NK-92 treated with Interleukin-12 subunit alpha and Interleukin-12 subunit beta, amount 100 ng/mL, for 24 hours (cell line): ENCODE measurements at regions not wholly inside any gene's neighbourhood (a gene's known extent, or its start where the extent isn't known, plus 50 kb on each side); places are given as distances from the start of the nearest gene placed in this dataset.
"Not testable (repeated sequence)": the region's sequence is repeated elsewhere in the genome, so short reads cannot be mapped to it uniquely, and the experiment has no call there.

Source experiments
- DNase-seq: peaks from one replicate; lab custom pipeline; 2025; lab: John Stamatoyannopoulos, UW

DNA sequence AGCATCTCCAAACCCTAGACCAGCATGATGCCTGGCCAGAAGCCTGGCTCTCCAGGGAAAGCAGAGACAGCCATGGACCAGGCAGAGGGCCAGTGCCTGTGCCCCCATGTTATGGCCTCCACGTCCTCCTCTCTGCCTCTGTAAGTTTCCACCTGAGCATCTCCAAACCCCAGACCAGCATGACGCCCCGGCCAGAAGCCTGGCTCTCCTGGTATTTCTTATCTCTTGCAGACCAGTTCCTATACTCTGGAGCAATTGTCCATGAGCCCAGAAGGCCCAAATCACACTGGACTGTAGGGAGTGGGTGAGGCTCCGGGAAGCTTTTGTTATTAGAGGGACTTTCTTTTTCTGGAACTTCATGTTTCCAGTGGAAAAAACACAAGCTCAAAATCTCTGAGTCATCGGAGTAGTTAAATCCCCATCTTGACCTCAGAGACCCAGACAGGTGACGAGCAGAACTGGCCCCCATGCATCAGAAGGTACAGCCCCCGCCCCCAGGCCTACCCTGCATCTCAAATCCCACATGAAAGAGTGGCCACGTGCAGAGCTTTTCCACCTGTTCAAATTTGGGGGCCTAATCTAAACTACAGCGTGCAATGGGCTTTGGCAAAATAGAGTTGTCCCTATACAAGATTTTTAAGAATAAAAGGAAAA is 110.2 kb upstream of the FOXQ1 start:
- no peak for DNase-seq

DNA sequence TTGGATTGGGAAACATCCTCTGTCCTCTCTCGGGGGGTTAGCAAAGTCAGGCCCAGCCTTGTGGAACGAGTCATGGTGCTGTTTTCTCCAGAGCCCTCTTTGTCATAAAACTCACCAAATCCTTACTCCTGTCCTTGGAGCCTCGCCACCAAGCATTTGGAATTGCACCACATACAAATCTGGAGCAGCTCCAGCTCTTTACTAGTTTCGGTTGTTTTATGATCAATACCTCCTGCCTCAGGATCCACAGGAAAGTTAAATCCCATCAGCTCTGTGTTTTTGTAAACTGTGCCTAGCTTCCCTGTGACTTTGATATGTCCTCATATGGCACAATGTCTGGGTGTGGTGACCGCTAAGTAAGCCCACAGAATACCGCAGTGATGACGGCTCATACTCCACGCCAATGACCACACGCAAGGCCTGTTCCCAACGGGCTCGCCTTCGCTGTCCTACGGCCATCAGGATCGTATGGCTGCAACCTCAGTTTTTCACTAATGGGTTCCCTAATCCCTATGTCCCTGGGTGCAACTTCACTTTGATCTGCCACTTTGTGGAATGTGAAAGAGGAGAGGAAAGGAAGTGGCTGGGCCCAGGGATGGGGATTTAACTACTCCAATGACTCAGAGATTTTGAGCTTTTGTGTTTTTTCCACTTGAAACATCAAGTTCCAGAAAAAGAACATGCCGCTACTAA is 111.3 kb upstream of the FOXQ1 start:
- no peak for DNase-seq

GRCh38 chr6:1200081-1200408 is 111.9 kb upstream of the FOXQ1 start:
- no peak for DNase-seq

- DNase-seq = no peak
These were observed 114.6 kb upstream of the FOXQ1 start for GRCh38 chr6:1197309-1197708.

- no peak for DNase-seq
These were observed 120.7 kb upstream of the FOXQ1 start for GRCh38 chr6:1191141-1191630.

DNA sequence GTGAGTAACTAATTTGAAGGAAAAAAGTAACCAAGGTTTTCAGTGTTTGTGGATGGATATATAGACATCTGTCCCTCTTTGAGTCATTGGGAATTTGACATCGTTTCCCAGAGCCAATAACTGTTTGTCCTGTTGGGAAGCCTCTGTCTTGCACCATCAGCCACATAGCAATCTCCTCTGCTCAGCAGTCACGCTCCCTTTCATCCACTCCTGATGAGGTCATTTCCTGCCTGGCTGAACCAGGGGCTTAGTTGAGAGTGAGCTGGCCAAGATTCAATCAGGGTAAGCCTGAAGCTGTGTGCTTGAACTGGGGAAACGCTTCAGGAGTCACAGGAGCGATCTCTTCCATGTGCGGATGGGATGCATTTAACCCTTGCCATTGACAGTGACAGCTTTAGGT is 121.5 kb upstream of the FOXQ1 start:
- no peak for DNase-seq

DNA sequence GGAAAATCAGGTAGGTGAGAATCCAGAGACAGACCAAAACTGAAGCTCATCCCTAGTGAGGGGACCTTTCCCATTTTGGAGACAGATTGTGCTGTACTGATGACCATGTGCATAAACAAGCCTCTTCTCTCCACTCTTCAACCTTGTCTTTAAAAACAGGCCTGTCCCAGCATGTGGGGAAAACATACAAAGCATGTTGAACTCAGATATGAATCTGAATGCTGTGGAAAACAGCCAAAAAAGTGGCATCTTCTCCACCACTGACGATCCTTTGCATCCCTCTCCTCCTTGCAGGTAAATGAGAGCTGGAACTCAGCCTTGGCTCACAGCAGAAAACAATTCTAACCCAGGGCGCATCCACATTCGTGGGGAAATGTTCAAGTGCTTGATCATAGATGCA is 123.7 kb upstream of the FOXQ1 start:
- no peak for DNase-seq

DNA sequence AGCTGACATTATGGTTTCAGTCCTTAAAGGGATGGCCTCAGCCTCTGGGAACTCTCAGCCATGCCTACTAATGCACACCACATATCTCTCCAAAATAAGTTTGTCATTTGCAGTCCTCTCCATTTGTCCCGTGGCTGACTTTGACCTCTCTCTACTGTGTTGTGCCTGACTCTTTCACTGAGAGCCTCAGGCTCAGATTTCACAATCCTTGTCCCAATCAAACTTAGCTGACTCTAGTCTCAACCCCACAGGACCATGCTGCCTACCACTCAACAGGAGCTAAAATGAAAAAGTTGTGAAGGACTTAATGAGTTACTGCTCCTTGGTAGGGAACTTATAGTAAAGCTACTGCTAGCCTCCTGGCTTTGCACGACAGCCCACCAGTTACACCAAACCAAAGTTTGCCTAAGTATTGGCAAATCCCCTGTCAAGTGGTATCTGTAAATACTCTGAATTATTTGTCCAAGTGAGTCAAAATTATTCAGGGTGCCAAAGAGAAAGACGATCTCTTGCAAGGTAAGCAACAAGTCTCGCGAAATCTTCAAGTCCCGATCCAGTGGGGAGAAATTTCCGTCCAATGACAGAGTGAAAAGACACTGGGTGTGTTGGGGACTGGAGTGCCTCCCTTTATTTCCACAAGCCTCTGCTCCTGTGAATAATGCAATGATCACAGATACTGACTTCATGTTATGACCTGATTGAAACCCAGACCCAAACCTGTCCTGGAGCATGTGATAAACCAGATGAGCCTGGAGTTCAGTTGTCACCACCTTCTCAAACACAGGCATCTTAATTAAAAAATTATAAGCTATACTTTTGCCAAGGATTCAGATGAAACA is 124.4 kb upstream of the FOXQ1 start:
- no peak for DNase-seq

DNA sequence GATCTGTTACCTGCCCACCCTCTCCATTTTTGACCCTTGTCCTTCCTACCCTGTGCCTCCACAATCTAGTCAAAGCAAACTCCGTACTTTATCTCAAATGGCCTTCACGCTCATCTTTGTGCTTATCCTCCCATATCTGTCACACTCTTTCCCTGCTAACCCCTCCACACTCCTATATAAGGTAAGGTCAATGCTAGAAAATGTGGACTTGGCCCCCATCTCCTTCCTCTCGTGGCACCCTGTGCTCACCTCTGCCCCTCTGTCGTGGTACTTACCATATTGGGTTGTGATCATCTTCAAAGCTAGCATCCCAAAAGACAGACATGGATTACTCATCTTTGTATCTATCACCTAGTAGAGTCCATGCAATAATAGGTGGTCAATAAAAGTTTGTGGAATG is 127.6 kb upstream of the FOXQ1 start:
- DNase-seq = no peak

- DNase-seq = no peak
These were observed 129.0 kb upstream of the FOXQ1 start for GRCh38 chr6:1182722-1183521.

- DNase-seq = no peak
These were observed 129.8 kb upstream of the FOXQ1 start for GRCh38 chr6:1181939-1182605.

- no peak for DNase-seq
These were observed 132.1 kb upstream of the FOXQ1 start for GRCh38 chr6:1179571-1180459.

- DNase-seq = no peak
These were observed 133.3 kb upstream of the FOXQ1 start for GRCh38 chr6:1178590-1178989.

- no peak for DNase-seq
These were observed 135.3 kb upstream of the FOXQ1 start for GRCh38 chr6:1176567-1176966.

- no peak for DNase-seq
These were observed 136.0 kb upstream of the FOXQ1 start for GRCh38 chr6:1175877-1176276.

DNA sequence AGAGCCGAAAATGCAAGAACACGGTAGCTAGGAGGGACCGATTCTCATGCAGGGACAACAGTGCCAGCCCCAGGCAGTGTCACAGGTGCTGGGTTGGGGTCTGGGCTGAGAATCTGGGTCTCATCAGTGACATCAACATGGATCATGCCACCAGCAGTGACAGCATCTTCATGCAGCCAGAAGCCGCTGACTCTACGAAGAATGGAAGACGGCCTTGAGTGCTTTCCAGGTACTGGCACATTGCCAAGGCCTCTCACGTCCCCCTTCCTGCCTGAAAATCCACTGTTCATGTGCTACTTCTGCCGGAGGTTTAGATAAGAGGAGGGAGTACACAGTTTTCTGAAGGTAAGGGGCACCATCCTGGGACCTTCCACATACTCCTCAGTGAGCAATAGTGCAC is 141.1 kb upstream of the FOXQ1 start:
- no peak for DNase-seq

GRCh38 chr6:1164600-1164999 is 147.3 kb upstream of the FOXQ1 start:
- no peak for DNase-seq

DNA sequence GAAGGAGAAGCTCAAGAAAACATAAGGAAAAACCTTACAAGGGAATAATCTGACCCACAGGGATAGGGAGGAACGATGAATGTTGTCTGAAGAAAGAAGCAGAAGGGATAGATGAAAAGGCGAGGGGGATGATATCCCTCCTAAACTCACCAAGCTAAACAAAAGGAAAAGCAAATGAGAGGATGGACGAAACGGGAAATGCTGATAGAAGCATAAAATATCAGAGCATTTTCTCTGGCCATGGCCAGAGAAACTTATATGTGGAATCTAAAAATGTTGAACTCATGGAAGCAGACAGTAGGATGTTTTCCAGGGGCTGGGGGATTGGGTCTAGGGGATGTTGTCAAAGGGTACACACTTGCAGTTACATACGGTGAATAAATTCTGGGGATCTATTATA is 148.4 kb upstream of the FOXQ1 start:
- DNase-seq = no peak

- no peak for DNase-seq
These were observed 149.3 kb upstream of the FOXQ1 start for GRCh38 chr6:1162367-1163275.

GRCh38 chr6:1156411-1156810 is 155.5 kb upstream of the FOXQ1 start:
- DNase-seq = not testable (repeated sequence)
